ENCODE measurements at regions not wholly inside any gene's neighbourhood (a gene's known extent, or its start where the extent isn't known, plus 50 kb on each side); places are given as distances from the start of the nearest gene placed in this dataset.

DNA sequence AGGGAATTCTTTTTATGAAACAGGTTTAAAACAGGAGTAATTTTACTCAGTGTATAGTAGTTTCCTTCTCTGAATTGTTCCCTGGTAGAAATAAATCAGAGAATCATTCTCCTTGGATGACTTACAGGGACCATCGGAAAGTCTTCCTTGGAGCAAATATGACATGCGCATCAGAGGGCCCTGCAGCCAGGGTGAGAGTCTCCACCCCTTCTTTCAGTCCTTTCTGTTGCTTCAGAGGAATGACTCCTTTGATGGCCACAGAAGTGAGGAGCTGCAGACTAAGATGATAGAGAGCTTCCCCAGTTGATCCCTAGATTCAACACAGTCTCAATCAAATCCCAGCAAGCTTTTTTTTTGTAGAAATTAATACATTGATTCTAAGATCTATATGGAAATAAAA, 294.8 kb upstream of the UMPS start:
- intact Hi-C loops (cut with micrococcal nuclease), result no loop called here

DNA sequence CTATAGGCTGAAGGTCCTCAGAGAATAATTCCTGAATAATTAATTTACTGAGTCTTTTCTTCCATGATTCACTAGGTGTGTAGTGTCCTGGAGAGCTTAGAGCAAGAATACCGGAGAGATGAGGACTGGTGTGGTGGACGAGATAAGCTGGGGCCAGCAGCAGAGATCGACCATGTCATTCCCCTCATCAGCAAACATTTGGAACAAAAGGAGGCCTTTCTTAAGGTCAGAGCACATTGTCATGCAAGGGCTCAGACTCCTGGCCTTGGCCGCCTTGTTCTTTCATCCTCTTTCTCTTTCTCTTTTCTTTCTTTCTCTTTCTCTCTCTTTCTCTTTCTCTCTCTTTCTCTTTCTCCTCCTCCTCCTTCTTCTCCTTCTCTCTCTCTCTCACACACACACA, 291.4 kb upstream of the UMPS start:
- intact Hi-C loops (cut with micrococcal nuclease), result no loop called here

DNA sequence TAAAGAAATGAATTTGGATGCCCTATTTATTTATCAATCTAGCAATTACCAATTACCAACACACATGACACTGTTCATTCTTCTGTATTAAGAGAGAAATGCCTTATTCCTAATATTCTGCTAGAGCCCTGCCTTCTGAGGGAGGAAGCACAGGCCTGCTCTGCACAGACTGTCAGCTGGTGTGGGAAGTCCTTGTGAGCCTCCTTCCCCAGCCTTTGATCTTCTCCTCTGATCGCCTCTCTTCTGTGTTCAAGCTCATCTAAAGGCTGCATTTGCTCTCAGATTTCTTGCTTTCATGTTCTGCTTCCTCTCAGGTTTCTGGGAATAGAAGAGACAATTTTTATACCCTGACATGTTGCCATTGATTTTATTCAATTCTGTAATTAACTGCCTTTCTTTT, 290.6 kb upstream of the UMPS start:
- intact Hi-C loops (cut with micrococcal nuclease), result no loop called here

DNA sequence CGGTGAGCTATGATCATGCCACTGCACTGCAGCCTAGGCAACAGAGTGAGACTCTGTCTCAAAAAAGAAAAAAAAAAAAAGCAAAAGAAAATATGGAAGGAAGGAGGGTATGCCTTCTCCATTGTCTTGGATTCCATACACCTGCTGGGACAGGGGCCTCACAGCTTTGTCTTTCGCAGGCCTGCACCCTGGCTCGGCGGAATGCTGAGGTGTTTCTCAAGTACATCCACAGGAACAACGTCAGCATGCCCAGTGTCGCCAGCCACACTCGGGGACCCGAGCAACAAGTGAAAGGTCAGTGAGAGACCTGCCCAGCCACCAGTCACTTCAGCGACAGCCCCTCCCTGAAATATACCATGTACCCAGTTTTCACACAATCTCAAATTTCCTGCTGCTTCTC, 288.5 kb upstream of the UMPS start:
- intact Hi-C loops (cut with micrococcal nuclease), result no loop called here

DNA sequence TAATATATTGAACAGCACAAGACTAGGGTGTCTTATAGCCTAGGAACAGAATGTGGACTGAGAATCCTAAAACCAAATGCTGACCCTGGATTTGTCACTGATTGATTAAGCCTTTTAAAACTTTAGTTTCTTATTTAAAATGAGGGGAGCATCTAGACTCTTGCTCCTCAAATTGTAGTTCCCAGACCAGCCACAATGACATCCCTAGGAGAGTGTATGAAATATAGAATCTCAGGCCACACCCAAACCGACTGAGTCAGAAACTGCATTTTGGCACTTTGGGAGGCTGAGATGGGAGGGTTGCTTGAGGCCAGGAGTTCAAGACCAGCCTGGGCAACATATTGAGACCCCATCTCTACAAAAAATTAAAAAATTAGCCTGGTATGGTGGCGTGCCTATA, 287.8 kb upstream of the UMPS start:
- intact Hi-C loops (cut with micrococcal nuclease), result no loop called here

DNA sequence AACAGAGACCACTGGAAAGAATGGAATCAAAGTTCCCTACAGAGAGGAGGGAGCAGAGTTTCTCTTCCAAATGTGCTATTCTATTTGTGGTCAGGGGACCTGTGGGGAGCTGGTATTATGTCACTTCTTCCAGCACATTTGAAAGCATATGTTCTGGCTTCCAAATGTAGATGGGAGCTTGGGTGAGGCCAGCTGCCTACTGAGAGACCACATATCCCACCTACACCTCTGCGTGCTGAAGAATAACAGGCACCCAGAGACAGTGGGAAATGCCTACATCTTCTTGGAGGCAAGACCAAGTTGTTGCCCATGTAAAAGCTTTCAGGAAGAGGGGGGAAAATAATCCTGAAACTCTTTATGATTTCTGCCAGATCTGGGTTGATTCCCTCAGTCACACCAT, 286.8 kb upstream of the UMPS start:
- intact Hi-C loops (cut with micrococcal nuclease), result no loop called here

DNA sequence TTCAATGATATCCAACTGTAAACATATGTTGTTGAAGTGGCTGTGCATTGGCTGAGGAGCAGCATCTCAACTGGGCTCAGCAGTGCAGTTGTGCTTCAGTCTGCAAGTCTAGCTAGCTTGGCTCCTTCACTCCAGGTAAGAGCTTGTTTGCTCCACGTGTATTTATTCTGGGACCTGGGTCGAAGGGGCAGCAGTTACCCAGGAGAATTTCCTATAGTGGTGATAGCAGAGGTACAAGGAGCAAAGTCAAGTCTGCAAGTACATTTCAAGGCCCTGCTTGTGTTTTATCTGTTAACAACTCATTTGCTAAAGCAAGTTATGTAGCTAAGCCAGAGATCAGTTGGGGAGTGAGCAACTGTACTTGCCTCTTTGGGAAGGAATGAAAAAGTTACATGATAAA, 286.2 kb upstream of the UMPS start:
- intact Hi-C loops (cut with micrococcal nuclease), result no loop called here

DNA sequence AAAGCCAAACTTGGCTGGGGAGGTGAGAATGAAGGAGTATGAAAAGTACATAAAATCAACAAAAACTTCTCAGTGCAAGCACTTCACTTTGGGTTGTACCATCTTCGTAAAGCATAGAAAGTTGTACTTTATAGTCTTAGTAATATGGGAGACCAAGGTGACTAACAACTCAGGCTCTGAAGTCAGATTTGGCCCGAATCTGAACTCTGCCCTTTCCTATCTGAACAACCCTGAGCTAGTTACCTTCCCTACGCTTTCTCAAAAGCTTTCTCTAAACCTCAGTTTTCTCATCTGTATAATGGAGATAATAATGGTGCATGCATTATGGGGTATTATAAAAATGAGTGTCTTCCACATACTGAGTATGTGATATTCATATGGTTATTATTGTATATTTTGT, 285.4 kb upstream of the UMPS start:
- intact Hi-C loops (cut with micrococcal nuclease), result no loop called here

DNA sequence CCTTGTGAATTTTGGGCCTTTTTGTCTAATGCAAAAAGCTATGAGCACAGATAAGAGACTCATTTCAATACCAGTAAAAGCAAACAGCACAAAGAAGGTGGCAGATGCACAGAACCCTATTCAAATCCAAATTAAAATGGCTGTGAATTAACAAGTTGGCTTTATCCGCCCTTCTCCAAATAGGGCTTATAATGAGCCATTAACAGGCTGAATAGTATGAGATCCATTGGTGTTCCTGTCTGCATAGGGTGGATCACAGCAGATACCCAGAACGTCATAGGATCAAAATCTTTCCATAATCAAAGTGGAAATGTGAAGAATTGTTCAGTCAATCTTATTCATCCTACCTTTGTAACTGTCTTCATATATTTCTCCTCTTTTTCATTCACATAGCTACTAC, 282.4 kb upstream of the UMPS start:
- intact Hi-C loops (cut with micrococcal nuclease), result no loop called here

DNA sequence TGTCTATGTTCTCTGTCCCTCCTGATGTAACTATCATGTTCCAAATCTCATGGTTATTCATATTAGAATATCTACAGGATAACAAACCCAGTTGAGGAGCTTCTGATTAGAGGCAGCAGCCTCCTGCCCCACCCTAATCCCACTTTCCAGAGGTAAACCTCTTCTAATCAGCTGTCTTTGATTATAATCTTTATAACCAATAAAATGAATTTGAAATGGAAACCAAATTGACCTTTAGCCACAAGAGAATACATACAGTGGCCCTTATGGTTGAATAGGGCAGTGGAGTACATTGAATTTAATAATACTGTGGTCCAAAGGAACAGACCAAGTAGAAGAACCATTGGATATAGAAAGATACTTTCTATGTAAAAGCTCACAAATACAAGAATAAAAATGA, 281.3 kb upstream of the UMPS start:
- intact Hi-C loops (cut with micrococcal nuclease), result no loop called here

DNA sequence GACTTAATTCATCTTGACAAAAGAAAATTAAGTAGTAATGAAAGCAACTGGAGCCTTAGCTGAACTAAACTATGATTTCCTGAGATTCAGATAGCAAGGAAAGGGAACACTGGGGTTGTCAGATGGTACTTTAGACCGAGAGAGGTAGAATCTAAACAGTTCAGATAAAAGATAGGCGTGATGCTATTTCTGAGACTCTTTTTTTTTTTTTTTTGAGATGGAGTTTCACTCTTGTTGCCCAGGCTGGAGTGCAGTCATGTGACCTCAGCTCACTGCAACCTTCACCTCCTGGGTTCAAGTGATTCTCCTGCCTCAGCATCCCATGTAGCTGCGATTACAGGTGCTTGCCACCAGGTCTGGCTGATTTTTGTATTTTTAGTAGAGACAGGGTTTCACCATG, 279.9 kb upstream of the UMPS start:
- intact Hi-C loops (cut with micrococcal nuclease), result no loop called here

DNA sequence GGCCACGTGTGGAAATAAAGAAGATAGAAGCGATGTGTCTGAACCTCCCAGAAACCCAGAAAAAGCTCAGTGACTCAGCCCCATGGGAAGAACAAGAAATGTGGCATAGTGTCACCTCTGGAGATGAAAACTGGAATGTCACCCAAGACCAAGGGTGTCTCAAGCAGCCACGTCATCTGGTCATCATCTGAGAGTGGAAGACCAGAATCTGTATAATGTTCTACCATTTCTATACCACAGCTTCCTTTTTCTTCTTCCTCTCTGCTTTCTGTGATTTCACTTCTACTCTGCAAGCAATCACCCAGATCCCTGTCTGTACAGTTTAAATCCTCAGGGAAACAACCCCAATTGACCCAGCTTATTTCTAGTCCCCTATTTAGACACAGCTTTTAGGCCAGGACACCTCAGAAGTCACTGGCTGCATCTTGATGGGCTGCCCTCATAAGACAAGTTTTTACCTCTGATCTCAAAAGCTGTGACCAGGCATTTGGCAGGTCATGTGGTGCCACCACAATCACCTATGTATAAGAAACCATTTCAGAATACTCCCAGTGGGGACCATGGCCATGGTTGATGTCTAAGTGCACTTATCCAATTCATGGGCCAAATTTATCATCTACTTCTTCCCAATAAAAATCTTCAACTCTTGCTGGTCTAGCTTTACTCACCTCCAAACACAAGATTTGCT, 278.5 kb upstream of the UMPS start:
- intact Hi-C loops (cut with micrococcal nuclease), result no loop called here

DNA sequence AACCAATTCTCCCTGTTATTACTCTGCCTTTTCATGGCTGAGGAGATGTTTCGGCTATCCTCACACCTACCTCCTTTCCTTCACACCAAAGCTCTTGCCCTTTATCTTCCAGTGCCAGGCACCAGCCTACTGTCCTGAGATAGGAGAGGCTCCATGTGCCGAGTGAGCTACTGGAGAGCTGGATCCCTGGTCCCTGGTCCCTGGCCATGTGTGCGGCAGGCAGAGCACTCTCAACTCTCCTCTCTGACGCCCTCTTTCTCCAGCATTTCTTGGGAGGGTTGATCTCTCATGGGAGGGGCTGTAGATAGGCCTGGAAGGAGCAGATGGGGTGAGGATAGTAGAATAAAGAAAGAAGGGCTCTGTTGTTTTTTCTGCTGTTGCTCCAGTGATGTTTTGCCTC, 277.1 kb upstream of the UMPS start:
- intact Hi-C loops (cut with micrococcal nuclease), result no loop called here

DNA sequence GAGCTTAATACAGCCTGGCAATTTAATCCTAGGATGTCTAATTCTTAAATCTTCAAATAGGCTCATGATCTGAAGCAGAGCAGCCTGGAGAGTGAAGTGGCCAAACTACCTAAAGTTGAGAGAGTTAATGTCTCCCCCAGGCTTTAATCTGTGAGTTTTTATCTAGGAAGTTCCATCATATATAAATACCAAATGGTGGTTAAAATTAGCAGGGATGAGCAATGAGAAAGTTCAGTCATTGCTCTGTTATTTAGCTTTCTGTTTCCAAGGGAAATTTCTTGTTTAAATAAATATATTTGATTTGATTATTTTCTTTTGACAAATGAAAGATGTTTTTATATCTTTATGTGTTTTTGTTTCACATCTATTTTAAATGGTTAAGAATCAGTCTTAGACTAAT, 274.4 kb upstream of the UMPS start:
- intact Hi-C loops (cut with micrococcal nuclease), result no loop called here

DNA sequence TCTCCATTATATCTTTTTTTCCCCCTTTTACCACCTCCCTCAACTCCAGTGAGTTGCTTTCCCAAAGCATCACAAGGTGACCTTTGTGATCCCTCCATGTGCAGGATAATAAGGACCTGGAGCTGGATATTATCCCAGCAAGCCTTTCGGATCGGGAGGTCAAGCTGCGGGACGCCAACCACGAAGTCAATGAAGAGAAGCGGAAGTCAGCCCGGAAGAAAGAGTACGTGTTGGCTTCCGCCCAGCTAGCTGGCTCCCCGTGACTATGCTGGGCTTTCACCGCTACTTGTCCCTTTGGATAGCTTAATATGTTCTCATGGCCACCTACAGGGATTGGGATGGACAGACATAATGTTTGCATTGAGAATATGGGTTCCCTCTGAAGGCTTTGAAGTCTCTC, 273.7 kb upstream of the UMPS start:
- intact Hi-C loops (cut with micrococcal nuclease), result no loop called here

DNA sequence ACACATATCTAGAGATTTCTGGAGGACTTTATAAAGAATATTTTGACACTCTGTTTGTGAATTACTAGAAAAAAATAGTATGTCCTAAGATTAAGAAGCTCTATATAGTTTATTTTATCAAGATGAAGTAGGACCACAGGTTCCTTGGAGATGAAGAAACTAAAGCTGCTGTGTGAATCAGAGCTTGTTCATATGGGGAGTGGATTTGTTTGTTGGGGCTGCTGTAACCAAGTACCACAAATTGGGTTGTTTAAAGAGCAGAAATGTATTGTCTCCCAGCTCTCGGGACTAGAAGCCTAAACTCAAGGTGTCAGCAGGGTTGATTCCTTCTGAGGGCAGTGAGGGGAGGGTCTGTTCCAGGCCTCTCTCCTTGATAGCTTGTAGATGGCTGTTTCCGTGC, 270.6 kb upstream of the UMPS start:
- intact Hi-C loops (cut with micrococcal nuclease), result no loop called here

DNA sequence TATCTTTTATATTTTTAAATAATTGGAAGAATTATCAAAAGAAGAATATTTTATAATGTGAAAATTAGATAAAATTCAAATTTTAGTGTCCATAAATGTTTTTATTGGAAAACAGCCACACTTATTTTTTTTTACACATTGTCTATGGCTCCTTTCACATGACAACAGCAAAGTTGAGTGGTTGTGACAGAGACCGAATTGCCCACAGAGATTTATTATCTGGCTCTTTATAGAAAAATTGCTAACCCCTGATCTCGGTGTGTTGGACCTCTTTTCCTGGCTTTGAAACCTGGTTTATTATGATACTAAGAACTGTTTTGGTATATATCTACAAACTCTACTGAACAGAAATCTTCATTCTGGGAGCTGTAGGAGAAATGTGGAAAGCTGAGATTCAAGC, 269.1 kb upstream of the UMPS start:
- intact Hi-C loops (cut with micrococcal nuclease), result no loop called here

DNA sequence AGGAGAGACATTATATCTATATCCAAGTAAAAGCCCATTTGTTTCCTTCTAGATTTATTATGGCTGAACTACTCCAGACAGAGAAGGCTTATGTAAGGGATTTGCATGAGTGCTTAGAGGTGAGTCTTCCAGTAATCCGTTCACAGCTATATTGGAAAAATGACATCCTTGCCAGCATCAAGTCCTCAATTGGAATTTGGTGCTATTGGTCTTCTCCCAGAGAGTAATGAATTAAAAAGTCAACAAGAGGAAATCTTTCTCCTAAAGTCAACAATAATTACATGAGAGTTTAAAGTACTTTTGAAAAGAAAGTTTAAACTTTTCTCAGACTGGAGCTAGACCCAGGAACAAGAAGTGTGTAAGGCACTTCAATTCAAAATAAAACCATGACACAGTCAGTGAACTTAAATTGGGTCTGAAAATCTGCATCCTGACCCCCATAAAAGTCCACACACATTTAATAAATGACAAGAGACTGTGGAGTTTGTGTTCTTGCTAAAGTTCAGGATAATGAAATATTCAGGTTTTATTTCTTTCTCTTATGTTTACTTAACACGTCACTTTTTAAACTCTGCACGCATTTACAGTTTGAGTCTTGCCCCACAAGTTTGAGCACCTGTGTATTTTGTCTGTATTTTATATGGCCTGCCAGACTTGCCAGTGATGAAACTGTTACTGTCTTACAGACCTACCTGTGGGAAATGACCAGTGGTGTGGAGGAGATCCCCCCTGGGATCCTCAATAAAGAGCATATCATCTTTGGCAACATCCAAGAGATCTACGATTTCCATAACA, 268.2 kb upstream of the UMPS start:
- intact Hi-C loops (cut with micrococcal nuclease), result no loop called here

DNA sequence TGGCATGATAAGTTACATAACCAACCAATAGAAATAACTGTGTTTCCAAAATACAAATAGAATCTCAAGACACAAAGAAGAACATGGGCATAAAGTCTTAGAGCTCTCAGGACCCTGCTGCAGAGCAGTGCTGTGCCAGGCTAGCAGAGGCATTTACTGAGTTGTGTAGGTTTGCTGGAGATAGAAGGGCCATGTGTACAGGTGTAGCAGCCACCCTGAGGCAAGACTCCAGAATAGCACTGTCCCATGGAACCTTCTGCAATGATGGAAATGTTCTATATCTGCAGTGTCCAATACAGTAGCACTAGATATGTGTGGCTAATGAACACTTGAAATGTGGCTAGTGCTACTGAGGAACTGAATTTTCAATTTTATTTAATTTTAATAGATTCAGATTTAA, 267.0 kb upstream of the UMPS start:
- intact Hi-C loops (cut with micrococcal nuclease), result no loop called here

DNA sequence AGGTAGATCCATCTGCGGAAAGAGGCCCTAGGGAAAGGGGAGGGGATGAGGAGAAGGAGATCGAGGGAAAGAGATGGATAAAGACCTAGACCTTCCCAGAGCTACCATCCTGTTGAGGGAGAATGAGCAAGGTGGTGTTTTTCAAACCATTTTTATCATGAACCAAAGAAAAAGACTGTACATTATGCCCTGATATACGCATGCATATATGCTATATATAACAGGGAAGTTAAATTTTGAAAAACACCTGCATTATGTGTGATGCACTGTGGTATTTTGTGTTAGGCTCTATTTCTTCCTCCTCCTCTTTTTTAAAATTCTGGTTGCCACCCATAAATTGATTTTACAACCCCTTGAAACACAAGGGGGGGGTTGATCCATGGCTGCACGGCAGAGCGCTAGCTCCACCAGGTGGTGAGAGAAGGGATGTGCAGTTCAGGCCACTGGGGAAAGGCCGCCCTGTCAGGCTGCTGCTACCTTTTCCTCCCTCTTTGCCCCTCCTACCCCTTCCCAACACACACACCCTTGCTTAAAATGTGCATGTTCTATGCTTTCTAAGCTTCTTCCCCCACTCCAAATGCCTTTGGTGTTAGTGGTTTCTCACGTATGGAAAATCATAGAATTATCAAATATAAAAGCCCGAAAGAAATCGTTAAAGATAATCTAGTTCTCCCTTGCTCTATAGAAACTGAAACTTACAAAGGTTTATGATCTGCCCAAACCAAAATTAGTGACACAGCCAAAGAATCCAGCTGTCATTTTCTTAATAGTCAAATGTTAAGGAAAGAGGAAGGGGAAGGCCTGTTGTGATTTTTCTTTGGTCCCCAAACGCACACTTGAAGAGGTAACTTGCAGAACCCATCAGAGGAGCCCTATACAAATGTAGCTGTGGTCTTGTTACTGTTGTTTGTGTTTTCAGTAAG, 262.0 kb upstream of the UMPS start:
- intact Hi-C loops (cut with micrococcal nuclease), result loop anchor here (1.0 kb wide), 1 partner anchor 117 kb away; no protein-coding TSS in a partner anchor

DNA sequence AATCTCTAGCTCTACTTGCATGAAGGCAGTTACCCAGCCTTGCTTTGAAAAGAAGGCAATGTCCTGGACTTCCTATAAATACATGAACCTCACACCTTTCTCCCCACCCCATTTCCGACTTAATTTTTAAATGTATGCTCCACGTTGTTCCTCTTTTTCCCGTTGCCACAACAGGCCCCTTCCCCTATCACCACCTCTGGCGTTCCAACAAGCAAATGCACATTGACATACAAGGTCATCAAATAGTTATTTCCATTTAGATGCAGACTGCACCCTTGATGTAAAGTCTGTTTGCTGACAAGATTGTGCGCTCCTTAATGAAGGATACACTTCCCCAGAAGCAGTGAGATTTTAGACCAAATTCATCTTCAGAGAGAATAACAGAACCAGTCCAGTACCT, 260.7 kb upstream of the UMPS start:
- intact Hi-C loops (cut with micrococcal nuclease), result no loop called here

DNA sequence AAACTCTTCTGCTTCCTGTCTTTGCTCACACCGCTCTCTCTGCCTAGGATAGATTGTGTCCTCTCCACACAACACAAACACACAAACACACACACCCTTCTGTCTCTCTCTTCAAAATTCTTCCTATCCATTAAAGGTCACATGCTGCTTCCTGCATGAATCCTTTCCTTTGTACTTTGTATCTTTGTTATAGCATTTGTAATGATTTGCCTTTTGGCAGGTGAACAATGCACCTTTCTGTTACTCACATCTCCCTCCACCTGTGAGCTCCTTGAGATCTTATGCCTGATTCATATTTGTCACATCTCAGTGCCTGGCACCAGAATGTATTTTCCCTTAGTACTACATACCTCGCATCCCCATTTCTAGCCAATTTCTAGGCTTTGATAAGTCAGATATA, 251.4 kb upstream of the UMPS start:
- intact Hi-C loops (cut with micrococcal nuclease), result no loop called here

Measured in T-helper 1 cell treated with Interleukin-12 subunit alpha and Interleukin-12 subunit beta and Interleukin-4 antibody, amounts not matched to agents 30 ng/mL and 1 ng/mL, for 36 hours (primary cell).